Cardiac muscle cell (in vitro differentiated cells and primary cell): ENCODE measurements at regions not wholly inside any gene's neighbourhood (a gene's known extent, or its start where the extent isn't known, plus 50 kb on each side); places are given as distances from the start of the nearest gene placed in this dataset.

Experiments
- DNase-seq, 2 donors: peaks; one replicate each; pipeline versions ENCODE4 v3.0.0 to v3.0.0-alpha.2; 2010 to 2017; ENCODE audit warnings: low read depth in 1 of 2, low spot score in 1 of 2
- H3K27ac ChIP-seq: fragments of 200-600 bp; sonication (generic); 2 replicates; pipeline ENCODE4 v1.5.1; 2016
- H3K27me3 ChIP-seq: fragments of 200-600 bp; sonication (generic); 2 replicates; pipeline ENCODE4 v1.6.0; 2016; ENCODE audit warnings: control low read depth
- H3K36me3 ChIP-seq: fragments of 200-600 bp; sonication (generic); 2 replicates; pipeline ENCODE4 v1.5.1; 2016; ENCODE audit warnings: control low read depth
- H3K4me1 ChIP-seq: fragments of 200-600 bp; sonication (generic); 2 replicates; pipeline ENCODE4 v1.8.1; 2017; ENCODE audit warnings: low read depth, mild to moderate bottlenecking, mixed run types
- H3K4me3 ChIP-seq: fragments of 200-600 bp; sonication (generic); 2 replicates; pipeline ENCODE4 v1.5.1; 2016; ENCODE audit warnings: mild to moderate bottlenecking
- H3K9me3 ChIP-seq: fragments of 200-600 bp; sonication (generic); 2 replicates; pipeline ENCODE4 v1.5.1; 2017; ENCODE audit warnings: low read depth, mild to moderate bottlenecking, control low read depth
- TF ChIP-seq, protein P1 (sequence below): IDR thresholded peaks from 2 replicates; pipeline ENCODE4 v1.5.1; 2012; ENCODE audit warnings: low read depth, mild to moderate bottlenecking, low read length

DNA sequence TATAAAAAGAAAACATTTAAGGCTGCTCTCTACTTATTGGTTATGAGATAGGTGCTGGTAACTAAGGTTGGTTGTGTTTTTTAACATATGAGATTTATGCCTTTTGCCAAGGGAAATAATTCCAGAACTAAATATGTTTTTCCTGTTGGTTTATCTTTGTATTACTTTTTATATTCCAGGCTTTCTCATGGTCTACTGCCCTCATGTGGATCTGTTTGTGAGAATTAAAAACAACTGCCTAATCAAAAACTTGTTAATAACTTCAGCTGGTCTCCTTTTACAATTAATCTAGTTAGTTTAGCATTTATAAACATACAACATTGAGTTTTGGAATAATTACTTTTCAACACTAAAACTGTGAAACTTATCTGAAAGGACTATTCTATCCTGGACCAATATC is 1208.3 kb downstream of the ADGRL3 start:
- TF ChIP-seq, protein P1, sequence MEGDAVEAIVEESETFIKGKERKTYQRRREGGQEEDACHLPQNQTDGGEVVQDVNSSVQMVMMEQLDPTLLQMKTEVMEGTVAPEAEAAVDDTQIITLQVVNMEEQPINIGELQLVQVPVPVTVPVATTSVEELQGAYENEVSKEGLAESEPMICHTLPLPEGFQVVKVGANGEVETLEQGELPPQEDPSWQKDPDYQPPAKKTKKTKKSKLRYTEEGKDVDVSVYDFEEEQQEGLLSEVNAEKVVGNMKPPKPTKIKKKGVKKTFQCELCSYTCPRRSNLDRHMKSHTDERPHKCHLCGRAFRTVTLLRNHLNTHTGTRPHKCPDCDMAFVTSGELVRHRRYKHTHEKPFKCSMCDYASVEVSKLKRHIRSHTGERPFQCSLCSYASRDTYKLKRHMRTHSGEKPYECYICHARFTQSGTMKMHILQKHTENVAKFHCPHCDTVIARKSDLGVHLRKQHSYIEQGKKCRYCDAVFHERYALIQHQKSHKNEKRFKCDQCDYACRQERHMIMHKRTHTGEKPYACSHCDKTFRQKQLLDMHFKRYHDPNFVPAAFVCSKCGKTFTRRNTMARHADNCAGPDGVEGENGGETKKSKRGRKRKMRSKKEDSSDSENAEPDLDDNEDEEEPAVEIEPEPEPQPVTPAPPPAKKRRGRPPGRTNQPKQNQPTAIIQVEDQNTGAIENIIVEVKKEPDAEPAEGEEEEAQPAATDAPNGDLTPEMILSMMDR, result no peak
- Histone ChIP-seq H3K27me3 (no peaks in the 10 kb centered on the region), H3K36me3 (no peaks in the 10 kb centered on the region), H3K4me1 (peaks cover 11% of the 10 kb centered on the region), H3K9me3 (no peaks in the 10 kb centered on the region), H3K27ac (no peak overlapping the region), H3K4me3 (no peak overlapping the region)
- DNase-seq, result no peak

DNA sequence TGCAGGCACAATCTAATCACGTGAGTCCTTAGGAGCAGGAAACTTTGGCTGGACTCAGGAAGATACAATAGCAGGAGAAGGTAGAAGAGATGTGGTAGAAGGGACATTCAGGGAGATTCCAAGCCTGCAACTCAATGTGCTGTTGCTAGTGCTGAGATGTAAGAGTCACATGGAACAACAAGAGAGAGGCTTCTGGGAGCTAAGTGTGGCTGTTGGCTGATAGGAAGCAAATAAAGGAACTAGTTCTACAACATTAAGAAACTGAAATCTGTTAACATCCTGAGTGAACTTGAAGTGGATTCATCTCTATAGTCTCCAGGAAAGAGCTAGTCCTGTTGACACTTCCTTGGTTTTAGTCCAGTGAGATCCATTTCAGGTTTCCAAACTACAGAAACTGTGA is 1207.4 kb downstream of the ADGRL3 start:
- Histone ChIP-seq H3K27me3 (no peaks in the 10 kb centered on the region), H3K4me1 (peaks cover 11% of the 10 kb centered on the region), H3K36me3 (no peaks in the 10 kb centered on the region), H3K9me3 (no peaks in the 10 kb centered on the region), H3K4me3 (no peak overlapping the region), H3K27ac (no peak overlapping the region)
- TF ChIP-seq, protein P1, result no peak
- no peak for DNase-seq

DNA sequence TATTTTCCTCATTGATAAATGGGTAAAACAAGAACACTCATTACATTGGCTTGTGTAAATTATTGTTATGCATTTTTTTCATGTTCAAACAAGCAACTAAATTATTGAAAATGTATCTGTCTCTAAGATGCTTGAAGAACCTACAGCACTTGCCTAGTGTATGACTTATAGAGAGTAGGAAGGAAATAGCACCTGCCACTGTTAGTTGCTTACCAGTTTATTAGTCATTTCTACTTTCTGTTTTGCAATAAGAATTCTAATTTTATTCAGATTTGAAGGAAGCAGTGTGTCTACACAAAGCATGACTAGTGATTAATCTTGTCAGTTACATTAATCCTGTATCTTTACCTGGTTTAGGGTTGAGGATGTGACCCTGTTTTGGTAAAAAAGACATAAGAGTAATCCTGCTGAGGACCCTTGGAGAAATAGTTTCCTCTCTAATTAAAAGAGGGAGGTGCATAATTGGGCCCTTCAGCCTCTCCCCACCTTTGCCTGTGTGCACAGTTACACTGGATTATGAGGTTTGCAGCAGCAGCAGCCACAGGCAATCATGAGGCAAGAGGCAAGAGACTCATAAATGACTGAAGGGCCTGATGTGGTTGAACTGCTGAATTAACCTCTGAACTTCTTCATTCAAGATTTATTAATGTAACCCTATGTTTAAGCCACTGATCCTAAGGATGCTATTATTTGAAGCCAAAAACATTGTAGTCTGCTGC is 1202.1 kb downstream of the ADGRL3 start:
- Histone ChIP-seq H3K9me3 (no peaks in the 10 kb centered on the region), H3K27ac (no peak overlapping the region), H3K4me3 (no peak overlapping the region), H3K27me3 (no peaks in the 10 kb centered on the region), H3K36me3 (no peaks in the 10 kb centered on the region), H3K4me1 (no peaks in the 10 kb centered on the region)
- TF ChIP-seq, protein P1, result no peak
- DNase-seq, result no peak

DNA sequence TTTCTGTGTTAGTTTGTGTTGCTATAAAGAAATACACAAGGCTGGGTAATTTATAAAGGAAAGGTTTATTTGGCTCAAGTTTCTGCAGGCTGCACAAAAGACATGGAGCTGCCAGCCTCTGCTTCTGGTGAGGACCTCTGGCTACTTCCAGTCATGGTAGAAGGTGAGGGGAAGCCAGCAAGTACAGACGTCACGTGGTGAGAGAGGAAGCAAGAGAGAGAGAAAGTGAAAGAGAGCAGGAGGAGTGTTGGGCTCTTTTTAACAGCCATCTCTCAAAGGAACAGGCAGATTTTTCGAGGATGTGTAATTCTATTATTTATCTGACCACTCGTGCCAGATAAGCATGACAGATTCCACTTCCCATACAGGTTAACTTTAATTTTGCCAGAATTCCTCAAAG is 1199.1 kb downstream of the ADGRL3 start:
- Histone ChIP-seq H3K4me3 (no peak overlapping the region), H3K4me1 (no peaks in the 10 kb centered on the region), H3K27me3 (no peaks in the 10 kb centered on the region), H3K9me3 (no peaks in the 10 kb centered on the region), H3K27ac (no peak overlapping the region), H3K36me3 (no peaks in the 10 kb centered on the region)
- no peak for DNase-seq
- TF ChIP-seq, protein P1, result no peak

DNA sequence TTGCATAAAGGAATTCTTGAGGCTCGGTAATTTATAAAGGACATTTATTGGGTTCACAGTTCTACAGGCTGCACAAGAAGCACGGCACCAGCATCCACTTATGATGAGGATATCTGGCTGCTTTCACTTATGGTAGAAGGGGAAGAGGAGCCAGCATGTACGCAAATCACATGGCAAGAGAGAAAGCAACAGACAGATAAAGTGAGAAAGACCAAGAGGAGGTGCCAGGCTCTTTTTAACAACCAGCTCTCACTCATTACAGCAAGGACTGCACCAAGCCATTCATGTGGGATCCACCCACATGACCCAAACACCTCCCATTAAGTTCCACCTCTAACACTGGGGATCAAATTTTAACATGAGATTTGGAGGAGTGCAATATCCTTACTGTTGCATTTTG is 1198.2 kb downstream of the ADGRL3 start:
- TF ChIP-seq, protein P1, result no peak
- Histone ChIP-seq H3K4me3 (no peak overlapping the region), H3K9me3 (no peaks in the 10 kb centered on the region), H3K27ac (no peak overlapping the region), H3K27me3 (no peaks in the 10 kb centered on the region), H3K4me1 (no peaks in the 10 kb centered on the region), H3K36me3 (no peaks in the 10 kb centered on the region)
- no peak for DNase-seq
